Endothelial cell of umbilical vein (primary cell): ENCODE measurements at regions not wholly inside any gene's neighbourhood (a gene's known extent, or its start where the extent isn't known, plus 50 kb on each side); places are given as distances from the start of the nearest gene placed in this dataset.

ENCODE experiments used
- BruUV-seq: library from RNA; stranded (reverse); fragments of 400-500 nt; replicated peaks from 2 replicates; lab custom pipeline; 2021; lab: Mats Ljungman, UMichigan
- CTCF ChIA-PET: fragments of 300-600, 350-600 bp; sonication (Branson Sonifier 250); formaldehyde crosslinking; loops from one replicate; lab custom pipeline; 2021; ENCODE audit warnings: antibody characterized with exemption, inconsistent platforms; lab: Charles Lee
- POLR2A ChIA-PET: fragments of 300-600, 350-600 bp; sonication (Branson Sonifier 250); formaldehyde crosslinking; loops from one replicate; lab custom pipeline; 2021; ENCODE audit warnings: antibody characterized with exemption, inconsistent platforms; lab: Charles Lee
- DNase-seq: peaks from one replicate; pipeline ENCODE4 v3.0.0-alpha.2; 2011; ENCODE audit warnings: low read depth, low spot score
- FAIRE-seq: peaks from 2 replicates; lab custom pipeline; 2011; peaks lifted over from hg19 to GRCh38; lab: Jason Lieb, UNC
- H2AFZ ChIP-seq: 2 replicates; pipeline ENCODE4 v1.6.0; 2012; ENCODE audit warnings: low read depth, low read length, control low read depth, inconsistent platforms
- H3K27ac ChIP-seq: 2 replicates; pipeline ENCODE4 v1.5.1; 2011; ENCODE audit warnings: low read depth, mild to moderate bottlenecking, control low read depth, low read length, moderate library complexity; ENCODE audit not compliant: insufficient read depth
- H3K27me3 ChIP-seq, 2 experiments: 2 replicates each; pipeline versions ENCODE4 v1.6.0 to v1.6.1; 2011; ENCODE audit warnings: low read length in 2 of 2, mixed read lengths in 1 of 2; ENCODE audit not compliant: control insufficient read depth in 2 of 2, insufficient read depth in 2 of 2
- H3K36me3 ChIP-seq, 2 experiments: 2 replicates in 1 of 2; 3 replicates in 1 of 2; pipeline ENCODE4 v1.5.1; 2011; ENCODE audit warnings: low read length in 2 of 2, mild to moderate bottlenecking in 1 of 2, moderate library complexity in 1 of 2; ENCODE audit not compliant: control insufficient read depth in 2 of 2, insufficient read depth in 2 of 2; ENCODE audit errors: extremely low read depth in 1 of 2
- H3K4me1 ChIP-seq: 3 replicates; pipeline ENCODE4 v1.5.1; 2011; ENCODE audit warnings: mild to moderate bottlenecking, low read length; ENCODE audit not compliant: control insufficient read depth, insufficient read depth; ENCODE audit errors: extremely low read depth
- H3K4me2 ChIP-seq: 2 replicates; pipeline ENCODE4 v1.6.1; 2011; ENCODE audit warnings: low read length, control low read depth, mixed read lengths; ENCODE audit not compliant: insufficient read depth
- H3K4me3 ChIP-seq, 3 experiments: fragments of 200-600 bp in 1 of 3; sonication (generic), shearing (Covaris generic) in 1 of 3; replicated peaks in 1 of 3; 2 replicates each; pipeline ENCODE4 v1.5.1; 2011 to 2016; ENCODE audit warnings: control low read depth in 3 of 3, low read length in 3 of 3, mild to moderate bottlenecking in 2 of 3, inconsistent platforms in 1 of 3, low read depth in 1 of 3, moderate library complexity in 1 of 3; ENCODE audit not compliant: insufficient read depth in 1 of 3
- H3K79me2 ChIP-seq: 2 replicates; pipeline ENCODE4 v1.6.0; 2012; ENCODE audit warnings: low read length, inconsistent platforms; ENCODE audit not compliant: control insufficient read depth, insufficient read depth
- H3K9ac ChIP-seq: replicated peaks from 2 replicates; pipeline ENCODE3; 2011; ENCODE audit warnings: low read length, control low read depth; ENCODE audit not compliant: insufficient read depth; ENCODE audit errors: extremely low read depth
- H3K9me1 ChIP-seq: replicated peaks from 3 replicates; pipeline ENCODE4 v1.6.0; 2011; ENCODE audit warnings: mild to moderate bottlenecking, low read length; ENCODE audit not compliant: control insufficient read depth, insufficient read depth; ENCODE audit errors: extremely low read depth
- H3K9me3 ChIP-seq: replicated peaks from 2 replicates; pipeline ENCODE4 v1.5.1; 2012; ENCODE audit warnings: low read length, inconsistent platforms; ENCODE audit not compliant: control insufficient read depth, insufficient read depth
- H4K20me1 ChIP-seq: replicated peaks from 2 replicates; pipeline ENCODE3; 2011; ENCODE audit warnings: mild to moderate bottlenecking, low read length; ENCODE audit not compliant: control insufficient read depth, insufficient read depth; ENCODE audit errors: extremely low read depth
- CTCF ChIP-seq, 2 donors: IDR thresholded peaks; 1 replicate in 1 of 2; 2 replicates in 1 of 2; pipeline ENCODE4 v1.5.1; 2011; ENCODE audit warnings: low read length in 2 of 2, mild to moderate bottlenecking in 2 of 2, moderate library complexity in 2 of 2, control low read depth in 1 of 2, inconsistent platforms in 1 of 2, low read depth in 1 of 2; ENCODE audit not compliant: insufficient read depth in 1 of 2; ENCODE audit errors: extremely low read depth in 1 of 2
- EZH2 ChIP-seq: IDR thresholded peaks from 2 replicates; pipeline ENCODE4 v1.6.1; 2012; ENCODE audit warnings: borderline replicate concordance, low read depth, mild to moderate bottlenecking, moderate library complexity, low read length, inconsistent platforms; ENCODE audit not compliant: severe bottlenecking
- FOS ChIP-seq: IDR thresholded peaks from 2 replicates; pipeline ENCODE4 v1.6.1; 2011; ENCODE audit warnings: mild to moderate bottlenecking, low read length, moderate library complexity, borderline replicate concordance; ENCODE audit not compliant: insufficient read depth
- GATA2 ChIP-seq: IDR thresholded peaks from 2 replicates; pipeline ENCODE4 v1.7.0; 2011; ENCODE audit warnings: low read depth, mild to moderate bottlenecking, moderate library complexity, mixed read lengths, low read length; ENCODE audit not compliant: insufficient read length, insufficient read depth
- JUN ChIP-seq: IDR thresholded peaks from 2 replicates; pipeline ENCODE4 v1.6.1; 2011; ENCODE audit warnings: borderline replicate concordance, low read depth; ENCODE audit not compliant: insufficient read length, insufficient read depth
- MAX ChIP-seq: IDR thresholded peaks from 2 replicates; pipeline ENCODE4 v1.6.1; 2011; ENCODE audit not compliant: insufficient read depth, insufficient read length
- MYC ChIP-seq: IDR thresholded peaks from one replicate; pipeline ENCODE4 v1.6.1; 2011; ENCODE audit warnings: mild to moderate bottlenecking, low read depth, low read length
- POLR2A ChIP-seq: IDR thresholded peaks from 2 replicates; pipeline ENCODE4 v1.6.1; 2012; ENCODE audit warnings: low read depth, mild to moderate bottlenecking, control low read depth, low read length
- POLR2AphosphoS5 ChIP-seq: IDR thresholded peaks from 2 replicates; pipeline ENCODE4 v1.6.1; 2012; ENCODE audit warnings: low read depth, mild to moderate bottlenecking, control low read depth, low read length, moderate library complexity; ENCODE audit not compliant: insufficient read depth
- dilution Hi-C: fragments of 300-500 bp; cut with MboI; formaldehyde crosslinking; loops from one replicate; pipeline ENCODE4 v1.15.0; 2019; ENCODE audit warnings: low sequenced_read_pairs; ENCODE audit not compliant: extremely low pct_ligation_motif_present
- intact Hi-C: fragments of 100-400 bp; cut with micrococcal nuclease; formaldehyde crosslinking; loops from one replicate; pipeline ENCODE4 v1.10.0; 2022

- Histone ChIP-seq H3K27me3 (no peaks in the 10 kb centered on the region), H2AFZ (no peak overlapping the region), H3K9me1 (no peaks in the 10 kb centered on the region), H3K9me3 (no peaks in the 10 kb centered on the region), H3K79me2 (no peaks in the 10 kb centered on the region), H4K20me1 (no peaks in the 10 kb centered on the region), H3K4me2 (no peak overlapping the region), H3K27ac (no peak overlapping the region), H3K4me1 (no peaks in the 10 kb centered on the region), H3K36me3 (no peaks in the 10 kb centered on the region), H3K9ac (no peak overlapping the region), H3K4me3 (no peak overlapping the region)
- DNase-seq (no peak), FAIRE-seq (no peak)
- POLR2A ChIA-PET = no interaction called here
- CTCF ChIA-PET = no interaction called here
- intact Hi-C loops (no loop called here), dilution Hi-C loops (no loop called here)
- TF ChIP-seq GATA2 = no peak
- TF ChIP-seq POLR2A = no peak
- TF ChIP-seq JUN = no peak
- no peak for TF ChIP-seq FOS
- no peak for TF ChIP-seq EZH2
- TF ChIP-seq CTCF (IDR thresholded peaks at IDR 0.05; ENCODE audit: extremely low read depth in 1 of 2, insufficient read depth in 1 of 2, low read depth in 1 of 2, low read length in 2 of 2) = no peak
- TF ChIP-seq MAX = no peak
- no peak for TF ChIP-seq POLR2AphosphoS5
- no peak for TF ChIP-seq MYC
- BruUV-seq = no TSS peak
Measured at GRCh38 chr2:52054824-52055223, 1022.9 kb upstream of the NRXN1 start.
